WTC11 (cell line): ENCODE measurements at regions not wholly inside any gene's neighbourhood (a gene's known extent, or its start where the extent isn't known, plus 50 kb on each side); places are given as distances from the start of the nearest gene placed in this dataset.

Source experiments
- GABPB1 ChIP-seq: sonication (generic); formaldehyde crosslinking; IDR thresholded peaks from 2 replicates; pipeline ENCODE4 v1.8.1; 2023; ENCODE audit warnings: mild to moderate bottlenecking, missing genetic modification reagents
- JAZF1 ChIP-seq: fragments of 250-450 bp; sonication (Bioruptor Pico); IDR thresholded peaks from 2 replicates; pipeline ENCODE4 v1.9.0; 2021; ENCODE audit warnings: moderate library complexity, mild to moderate bottlenecking, inconsistent platforms
- NR2C2 ChIP-seq: sonication (generic); formaldehyde crosslinking; IDR thresholded peaks from 2 replicates; pipeline ENCODE4 v1.8.0; 2022; ENCODE audit warnings: mild to moderate bottlenecking, missing genetic modification reagents
- ZNF396 ChIP-seq: fragments of 250-450 bp; sonication (Bioruptor Pico); IDR thresholded peaks from 2 replicates; pipeline ENCODE4 v1.8.0; 2021; ENCODE audit warnings: mild to moderate bottlenecking, moderate library complexity, borderline replicate concordance
- ZNF671 ChIP-seq: fragments of 250-450 bp; sonication (Bioruptor Pico); IDR thresholded peaks from 2 replicates; pipeline ENCODE4 v1.8.0; 2021; ENCODE audit warnings: mild to moderate bottlenecking
- TF ChIP-seq, protein P1 (sequence below): fragments of 200-600 bp; IDR thresholded peaks from 2 replicates; pipeline ENCODE4 v1.8.0; 2022; ENCODE audit warnings: antibody characterized with exemption
- TF ChIP-seq, protein P2 (sequence below): sonication (generic); formaldehyde crosslinking; IDR thresholded peaks from 2 replicates; pipeline ENCODE4 v1.8.0; 2022; ENCODE audit warnings: mild to moderate bottlenecking, missing genetic modification reagents
- TF ChIP-seq, protein P3 (sequence below): sonication (generic); formaldehyde crosslinking; conservative IDR thresholded peaks from 2 replicates; pipeline ENCODE4 v1.8.1; 2022; ENCODE audit warnings: mild to moderate bottlenecking, missing genetic modification reagents
- TF ChIP-seq, protein P4 (sequence below): sonication (generic); formaldehyde crosslinking; IDR thresholded peaks from 2 replicates; pipeline ENCODE4 v1.8.1; 2022; ENCODE audit warnings: mild to moderate bottlenecking, moderate library complexity, missing genetic modification reagents
- TF ChIP-seq, protein P5 (sequence below): sonication (generic); formaldehyde crosslinking; IDR thresholded peaks from 2 replicates; pipeline ENCODE4 v1.8.0; 2022; ENCODE audit warnings: mild to moderate bottlenecking, missing genetic modification reagents

DNA sequence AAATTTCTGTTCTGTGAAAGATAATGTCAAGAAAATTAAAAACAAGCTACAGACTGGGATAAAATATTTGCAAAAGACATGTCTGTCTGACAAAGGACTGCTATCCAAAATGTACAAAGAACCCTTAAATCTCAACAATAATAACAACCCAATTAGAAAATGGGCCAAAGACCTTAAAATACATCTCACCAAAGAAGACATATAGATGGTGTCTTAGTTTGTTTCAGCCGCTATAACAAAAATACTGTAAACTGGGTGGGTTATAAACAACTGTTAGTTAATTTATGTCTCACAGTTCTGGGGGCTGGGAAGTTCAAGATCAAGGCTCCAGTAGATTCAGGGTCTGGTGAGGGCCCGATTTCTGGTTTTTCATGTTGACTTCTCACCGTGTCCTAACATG lies 106.2 kb upstream of the AGTR1 start:
- TF ChIP-seq, protein P1, sequence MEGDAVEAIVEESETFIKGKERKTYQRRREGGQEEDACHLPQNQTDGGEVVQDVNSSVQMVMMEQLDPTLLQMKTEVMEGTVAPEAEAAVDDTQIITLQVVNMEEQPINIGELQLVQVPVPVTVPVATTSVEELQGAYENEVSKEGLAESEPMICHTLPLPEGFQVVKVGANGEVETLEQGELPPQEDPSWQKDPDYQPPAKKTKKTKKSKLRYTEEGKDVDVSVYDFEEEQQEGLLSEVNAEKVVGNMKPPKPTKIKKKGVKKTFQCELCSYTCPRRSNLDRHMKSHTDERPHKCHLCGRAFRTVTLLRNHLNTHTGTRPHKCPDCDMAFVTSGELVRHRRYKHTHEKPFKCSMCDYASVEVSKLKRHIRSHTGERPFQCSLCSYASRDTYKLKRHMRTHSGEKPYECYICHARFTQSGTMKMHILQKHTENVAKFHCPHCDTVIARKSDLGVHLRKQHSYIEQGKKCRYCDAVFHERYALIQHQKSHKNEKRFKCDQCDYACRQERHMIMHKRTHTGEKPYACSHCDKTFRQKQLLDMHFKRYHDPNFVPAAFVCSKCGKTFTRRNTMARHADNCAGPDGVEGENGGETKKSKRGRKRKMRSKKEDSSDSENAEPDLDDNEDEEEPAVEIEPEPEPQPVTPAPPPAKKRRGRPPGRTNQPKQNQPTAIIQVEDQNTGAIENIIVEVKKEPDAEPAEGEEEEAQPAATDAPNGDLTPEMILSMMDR = no peak
- TF ChIP-seq, protein P2, sequence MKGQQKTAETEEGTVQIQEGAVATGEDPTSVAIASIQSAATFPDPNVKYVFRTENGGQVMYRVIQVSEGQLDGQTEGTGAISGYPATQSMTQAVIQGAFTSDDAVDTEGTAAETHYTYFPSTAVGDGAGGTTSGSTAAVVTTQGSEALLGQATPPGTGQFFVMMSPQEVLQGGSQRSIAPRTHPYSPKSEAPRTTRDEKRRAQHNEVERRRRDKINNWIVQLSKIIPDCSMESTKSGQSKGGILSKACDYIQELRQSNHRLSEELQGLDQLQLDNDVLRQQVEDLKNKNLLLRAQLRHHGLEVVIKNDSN (CRISPR knock-in tag) = no peak
- no peak for TF ChIP-seq JAZF1 (CRISPR knock-in tag)
- no peak for TF ChIP-seq ZNF396 (CRISPR knock-in tag)
- TF ChIP-seq, protein P3, sequence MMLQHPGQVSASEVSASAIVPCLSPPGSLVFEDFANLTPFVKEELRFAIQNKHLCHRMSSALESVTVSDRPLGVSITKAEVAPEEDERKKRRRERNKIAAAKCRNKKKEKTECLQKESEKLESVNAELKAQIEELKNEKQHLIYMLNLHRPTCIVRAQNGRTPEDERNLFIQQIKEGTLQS (CRISPR knock-in tag) = no peak
- no peak for TF ChIP-seq NR2C2 (CRISPR knock-in tag)
- TF ChIP-seq, protein P4, sequence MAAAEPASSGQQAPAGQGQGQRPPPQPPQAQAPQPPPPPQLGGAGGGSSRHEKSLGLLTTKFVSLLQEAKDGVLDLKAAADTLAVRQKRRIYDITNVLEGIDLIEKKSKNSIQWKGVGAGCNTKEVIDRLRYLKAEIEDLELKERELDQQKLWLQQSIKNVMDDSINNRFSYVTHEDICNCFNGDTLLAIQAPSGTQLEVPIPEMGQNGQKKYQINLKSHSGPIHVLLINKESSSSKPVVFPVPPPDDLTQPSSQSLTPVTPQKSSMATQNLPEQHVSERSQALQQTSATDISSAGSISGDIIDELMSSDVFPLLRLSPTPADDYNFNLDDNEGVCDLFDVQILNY (CRISPR knock-in tag) = no peak
- no peak for TF ChIP-seq GABPB1 (CRISPR knock-in tag)
- TF ChIP-seq, protein P5, sequence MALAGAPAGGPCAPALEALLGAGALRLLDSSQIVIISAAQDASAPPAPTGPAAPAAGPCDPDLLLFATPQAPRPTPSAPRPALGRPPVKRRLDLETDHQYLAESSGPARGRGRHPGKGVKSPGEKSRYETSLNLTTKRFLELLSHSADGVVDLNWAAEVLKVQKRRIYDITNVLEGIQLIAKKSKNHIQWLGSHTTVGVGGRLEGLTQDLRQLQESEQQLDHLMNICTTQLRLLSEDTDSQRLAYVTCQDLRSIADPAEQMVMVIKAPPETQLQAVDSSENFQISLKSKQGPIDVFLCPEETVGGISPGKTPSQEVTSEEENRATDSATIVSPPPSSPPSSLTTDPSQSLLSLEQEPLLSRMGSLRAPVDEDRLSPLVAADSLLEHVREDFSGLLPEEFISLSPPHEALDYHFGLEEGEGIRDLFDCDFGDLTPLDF (CRISPR knock-in tag) = no peak
- TF ChIP-seq ZNF671 (CRISPR knock-in tag) = no peak
